B cell (primary cell): ENCODE measurements at regions not wholly inside any gene's neighbourhood (a gene's known extent, or its start where the extent isn't known, plus 50 kb on each side); places are given as distances from the start of the nearest gene placed in this dataset.

Experiments used
- ATAC-seq: fragments of 200-7000 bp; cut with Tn5 transposase; one replicate; pipeline ENCODE4 v1.10.0; 2021; ENCODE audit warnings: low read depth, mild to moderate bottlenecking, moderate number of reproducible peaks, moderate library complexity
- CTCF ChIA-PET: fragments of 350-600 bp; sonication (Branson Sonifier 250); formaldehyde crosslinking; loops from one replicate; lab custom pipeline; 2021; ENCODE audit warnings: antibody characterized with exemption, inconsistent platforms; lab: Charles Lee
- POLR2A ChIA-PET: fragments of 350-600 bp; sonication (Branson Sonifier 250); formaldehyde crosslinking; loops from one replicate; lab custom pipeline; 2021; ENCODE audit warnings: antibody characterized with exemption; lab: Charles Lee
- DNase-seq: peaks from one replicate; pipeline ENCODE4 v3.0.0; 2013
- H2AFZ ChIP-seq: 2 replicates; pipeline ENCODE4 v1.6.1; 2012; ENCODE audit warnings: mild to moderate bottlenecking, low read depth, low read length; ENCODE audit not compliant: insufficient read depth, poor library complexity, severe bottlenecking
- H3K27ac ChIP-seq, 2 donors: 1 replicate in 1 of 2; 2 replicates in 1 of 2; pipeline ENCODE4 v1.5.1; 2012 to 2013; ENCODE audit warnings: low read length in 2 of 2, mild to moderate bottlenecking in 2 of 2, moderate library complexity in 1 of 2
- H3K27me3 ChIP-seq, 4 experiments: fragments of 200-600 bp in 1 of 4; sonication (generic) in 1 of 4; replicated peaks in 1 of 4; 1 replicate in 2 of 4; 2 replicates in 2 of 4; pipeline versions ENCODE4 v1.6.1 to v1.7.0; 2013 to 2016; ENCODE audit warnings: low read length in 3 of 4, mild to moderate bottlenecking in 2 of 4, mixed read lengths in 1 of 4, moderate library complexity in 1 of 4; ENCODE audit not compliant: insufficient read depth in 4 of 4, control insufficient read depth in 3 of 4; ENCODE audit errors: control extremely low read depth in 1 of 4
- H3K36me3 ChIP-seq, 2 experiments: replicated peaks in 1 of 2; 1 replicate in 1 of 2; 2 replicates in 1 of 2; pipeline versions ENCODE4 v1.6.1 to v1.7.1; 2013; ENCODE audit warnings: low read length in 1 of 2; ENCODE audit not compliant: insufficient read depth in 2 of 2, control insufficient read depth in 1 of 2; ENCODE audit errors: control extremely low read depth in 1 of 2, extremely low read depth in 1 of 2
- H3K4me1 ChIP-seq, 2 donors: fragments of 200-600 bp in 1 of 2; sonication (generic) in 1 of 2; 1 replicate in 1 of 2; 2 replicates in 1 of 2; pipeline versions ENCODE4 v1.5.1 to v1.6.1; 2013 to 2017; ENCODE audit warnings: low read length in 2 of 2; ENCODE audit not compliant: control insufficient read depth in 2 of 2, insufficient read depth in 2 of 2
- H3K4me2 ChIP-seq: replicated peaks from 2 replicates; pipeline ENCODE3; 2012; ENCODE audit warnings: mild to moderate bottlenecking, low read depth, low read length; ENCODE audit not compliant: poor library complexity, severe bottlenecking
- H3K4me3 ChIP-seq, 5 experiments: fragments of 200-600 bp in 1 of 5; sonication (generic) in 1 of 5; 1 replicate in 3 of 5; 2 replicates in 2 of 5; pipeline versions ENCODE4 v1.5.1 to v1.7.0; 2011 to 2016; ENCODE audit warnings: low read length in 4 of 5, mild to moderate bottlenecking in 4 of 5, low read depth in 2 of 5, control low read depth in 1 of 5, moderate library complexity in 1 of 5; ENCODE audit not compliant: insufficient read depth in 1 of 5; ENCODE audit errors: control extremely low read depth in 1 of 5, extremely low read depth in 1 of 5
- H3K79me2 ChIP-seq: fragments of 200-600 bp; sonication (generic); one replicate; pipeline ENCODE4 v1.6.0; 2016; ENCODE audit warnings: low read length; ENCODE audit not compliant: control insufficient read depth, insufficient read depth
- H3K9ac ChIP-seq: fragments of 200-600 bp; sonication (generic); 2 replicates; pipeline ENCODE4 v1.6.1; 2017; ENCODE audit warnings: mild to moderate bottlenecking, low read length, moderate library complexity
- H3K9me3 ChIP-seq, 3 donors: one replicate each; pipeline versions ENCODE4 v1.6.1 to v1.7.1; 2013; ENCODE audit warnings: low read length in 2 of 3; ENCODE audit not compliant: control insufficient read depth in 2 of 3, insufficient read depth in 1 of 3; ENCODE audit errors: control extremely low read depth in 1 of 3
- H4K20me1 ChIP-seq: 2 replicates; pipeline ENCODE4 v1.6.0; 2012; ENCODE audit warnings: mild to moderate bottlenecking, low read length; ENCODE audit not compliant: insufficient read depth, control insufficient read depth, poor library complexity, severe bottlenecking
- H3K27ac Mint-ChIP-seq: one replicate; pipeline ENCODE4 v1.8.0; 2021; ENCODE audit warnings: mixed read lengths
- H3K27me3 Mint-ChIP-seq: one replicate; pipeline ENCODE4 v1.8.0; 2021; ENCODE audit warnings: mixed read lengths
- H3K4me1 Mint-ChIP-seq: one replicate; pipeline ENCODE4 v1.8.0; 2021; ENCODE audit warnings: mixed read lengths
- H3K4me3 Mint-ChIP-seq: one replicate; pipeline ENCODE4 v1.8.0; 2021; ENCODE audit warnings: mixed read lengths
- H3K9me3 Mint-ChIP-seq: one replicate; pipeline ENCODE4 v1.8.0; 2022; ENCODE audit warnings: mixed read lengths; ENCODE audit not compliant: insufficient read depth
- CTCF ChIP-seq: fragments of 200-600 bp; IDR thresholded peaks from one replicate; pipeline ENCODE4 v1.8.0; 2022; ENCODE audit warnings: antibody characterized with exemption, mild to moderate bottlenecking
- EZH2 ChIP-seq: IDR thresholded peaks from 2 replicates; pipeline ENCODE4 v1.6.1; 2012; ENCODE audit warnings: borderline replicate concordance, low read depth, mild to moderate bottlenecking, moderate library complexity, low read length; ENCODE audit not compliant: insufficient read depth, poor library complexity, severe bottlenecking
- WGBS: methylation state at CpG from one replicate; pipeline ENCODE4 v1.1.5; 2013; ENCODE audit warnings: missing lambda C conversion rate; ENCODE audit not compliant: insufficient coverage; 5-methylcytosine and 5-hydroxymethylcytosine counted together
- intact Hi-C: fragments of 100-400 bp; cut with micrococcal nuclease; formaldehyde crosslinking; loops from one replicate; pipeline ENCODE4 v1.10.0; 2022

GRCh38 chr10:44284198-44285084 is 100.5 kb downstream of the CXCL12 start:
- ATAC-seq (no peak), DNase-seq (no peak)
- Mint-ChIP-seq H3K4me3 (no peak overlapping the region), H3K27me3 (no peaks in the 10 kb centered on the region), H3K27ac (no peak overlapping the region), H3K4me1 (no peaks in the 10 kb centered on the region), H3K9me3 (no peaks in the 10 kb centered on the region)
- TF ChIP-seq CTCF (no peak), EZH2 (no peak)
- intact Hi-C loops: no loop called here
- Histone ChIP-seq H3K4me3 (no peak overlapping the region), H3K4me2 (no peak overlapping the region), H3K36me3 (no peaks in the 10 kb centered on the region), H3K4me1 (no peaks in the 10 kb centered on the region), H3K9me3 (peaks cover 0 to 3% (median 0%) of the 10 kb centered on the region in 3 donors), H3K27ac (no peak overlapping the region), H3K79me2 (no peaks in the 10 kb centered on the region), H4K20me1 (no peaks in the 10 kb centered on the region), H3K9ac (no peak overlapping the region), H3K27me3 (peaks cover 0 to 3% (median 0%) of the 10 kb centered on the region in 4 experiments), H2AFZ (no peak overlapping the region)
- WGBS: 79% methylated on average over 5 of the region's 6 CpGs
- POLR2A ChIA-PET: no interaction called here
- CTCF ChIA-PET: no interaction called here

GRCh38 chr10:44282626-44283300 is 102.1 kb downstream of the CXCL12 start:
- Histone ChIP-seq H3K4me2 (no peak overlapping the region), H3K9ac (no peak overlapping the region), H3K27me3 (peaks cover 0 to 3% (median 0%) of the 10 kb centered on the region in 4 experiments), H3K36me3 (no peaks in the 10 kb centered on the region), H3K4me3 (no peak overlapping the region), H3K4me1 (no peaks in the 10 kb centered on the region), H3K27ac (no peak overlapping the region), H3K9me3 (peaks cover 0 to 3% (median 0%) of the 10 kb centered on the region in 3 donors), H3K79me2 (no peaks in the 10 kb centered on the region), H4K20me1 (no peaks in the 10 kb centered on the region), H2AFZ (no peak overlapping the region)
- WGBS: 75% methylated on average over 3 of the region's 5 CpGs
- CTCF ChIA-PET: no interaction called here
- H3K4me3 Mint-ChIP-seq: no peak overlapping the region
- no peaks in the 10 kb centered on the region for H3K27me3 Mint-ChIP-seq
- POLR2A ChIA-PET: no interaction called here
- ATAC-seq (no peak), DNase-seq (no peak)
- no peaks in the 10 kb centered on the region for H3K9me3 Mint-ChIP-seq
- H3K4me1 Mint-ChIP-seq: no peaks in the 10 kb centered on the region
- no peak overlapping the region for H3K27ac Mint-ChIP-seq
- intact Hi-C loops: no loop called here
- TF ChIP-seq EZH2: no peak
- no peak for TF ChIP-seq CTCF
